ENCODE measurements at regions not wholly inside any gene's neighbourhood (a gene's known extent, or its start where the extent isn't known, plus 50 kb on each side); places are given as distances from the start of the nearest gene placed in this dataset.

- H3K4me3 ChIP-seq, result peak overlapping the region in 1 of 2 donors; percentile 31
- H3K36me3 ChIP-seq, result no peaks in the 10 kb centered on the region
- H3K27me3 ChIP-seq, result no peaks in the 10 kb centered on the region
- intact Hi-C loops (cut with DNase I), result no loop called here
- DNase-seq (peak in 2 of 4 donors; percentile 80 to 90), ATAC-seq (peak; percentile 73)
- peaks cover 7 to 40% of the 10 kb centered on the region in 2 donors for H3K4me1 ChIP-seq
- H3K9me3 ChIP-seq, result no peaks in the 10 kb centered on the region
- TF ChIP-seq, protein P1, sequence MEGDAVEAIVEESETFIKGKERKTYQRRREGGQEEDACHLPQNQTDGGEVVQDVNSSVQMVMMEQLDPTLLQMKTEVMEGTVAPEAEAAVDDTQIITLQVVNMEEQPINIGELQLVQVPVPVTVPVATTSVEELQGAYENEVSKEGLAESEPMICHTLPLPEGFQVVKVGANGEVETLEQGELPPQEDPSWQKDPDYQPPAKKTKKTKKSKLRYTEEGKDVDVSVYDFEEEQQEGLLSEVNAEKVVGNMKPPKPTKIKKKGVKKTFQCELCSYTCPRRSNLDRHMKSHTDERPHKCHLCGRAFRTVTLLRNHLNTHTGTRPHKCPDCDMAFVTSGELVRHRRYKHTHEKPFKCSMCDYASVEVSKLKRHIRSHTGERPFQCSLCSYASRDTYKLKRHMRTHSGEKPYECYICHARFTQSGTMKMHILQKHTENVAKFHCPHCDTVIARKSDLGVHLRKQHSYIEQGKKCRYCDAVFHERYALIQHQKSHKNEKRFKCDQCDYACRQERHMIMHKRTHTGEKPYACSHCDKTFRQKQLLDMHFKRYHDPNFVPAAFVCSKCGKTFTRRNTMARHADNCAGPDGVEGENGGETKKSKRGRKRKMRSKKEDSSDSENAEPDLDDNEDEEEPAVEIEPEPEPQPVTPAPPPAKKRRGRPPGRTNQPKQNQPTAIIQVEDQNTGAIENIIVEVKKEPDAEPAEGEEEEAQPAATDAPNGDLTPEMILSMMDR (IDR thresholded peaks at IDR 0.05), result no peak
- peak overlapping the region; percentile 27 to 91 for H3K27ac ChIP-seq
These were observed 127.9 kb downstream of the DLEU7 start for GRCh38 chr13:50715402-50716146.

GRCh38 chr13:50720861-50721671, 122.4 kb downstream of the DLEU7 start:
- H3K27ac ChIP-seq, result no peak overlapping the region
- H3K27me3 ChIP-seq, result no peaks in the 10 kb centered on the region
- H3K4me3 ChIP-seq, result no peak overlapping the region
- H3K9me3 ChIP-seq, result no peaks in the 10 kb centered on the region
- TF ChIP-seq, protein P1 (IDR thresholded peaks at IDR 0.05), result no peak
- no peaks in the 10 kb centered on the region for H3K36me3 ChIP-seq
- peak in 1 of 4 donors; percentile 39 for DNase-seq
- no peak for ATAC-seq
- intact Hi-C loops (cut with DNase I), result no loop called here
- peaks cover 0 to 14% of the 10 kb centered on the region in 2 donors for H3K4me1 ChIP-seq

- H3K4me3 ChIP-seq, result no peak overlapping the region
- intact Hi-C loops (cut with DNase I), result no loop called here
- TF ChIP-seq, protein P1 (IDR thresholded peaks at IDR 0.05), result no peak
- no peaks in the 10 kb centered on the region for H3K27me3 ChIP-seq
- DNase-seq, result no peak
- H3K27ac ChIP-seq, result no peak overlapping the region
- no peaks in the 10 kb centered on the region for H3K9me3 ChIP-seq
- peaks cover 0 to 14% of the 10 kb centered on the region in 2 donors for H3K4me1 ChIP-seq
- no peaks in the 10 kb centered on the region for H3K36me3 ChIP-seq
- ATAC-seq, result peak; percentile 59
These were observed 121.9 kb downstream of the DLEU7 start for GRCh38 chr13:50721672-50721992.

GRCh38 chr13:50722440-50723125, 120.9 kb downstream of the DLEU7 start:
- H3K36me3 ChIP-seq, result no peaks in the 10 kb centered on the region
- H3K27me3 ChIP-seq, result no peaks in the 10 kb centered on the region
- no peak for ATAC-seq
- H3K4me1 ChIP-seq, result peaks cover 0 to 14% of the 10 kb centered on the region in 2 donors
- H3K27ac ChIP-seq, result no peak overlapping the region
- no peak overlapping the region for H3K4me3 ChIP-seq
- no peaks in the 10 kb centered on the region for H3K9me3 ChIP-seq
- DNase-seq, result no peak
- TF ChIP-seq, protein P1 (IDR thresholded peaks at IDR 0.05), result no peak
- intact Hi-C loops (cut with DNase I), result no loop called here

GRCh38 chr13:50724438-50724837, 119.1 kb downstream of the DLEU7 start:
- Histone ChIP-seq H3K27me3 (no peaks in the 10 kb centered on the region), H3K27ac (no peak overlapping the region), H3K36me3 (no peaks in the 10 kb centered on the region), H3K9me3 (peaks cover 0 to 3% of the 10 kb centered on the region in 2 donors), H3K4me3 (no peak overlapping the region), H3K4me1 (peaks cover 0 to 14% of the 10 kb centered on the region in 2 donors)
- no peak for DNase-seq
- ATAC-seq, result no peak
- intact Hi-C loops (cut with DNase I), result no loop called here
- TF ChIP-seq, protein P1 (IDR thresholded peaks at IDR 0.05), result no peak

Measured in left lung (tissue), 4 donors.